GM19351 (cell line): ENCODE measurements at regions not wholly inside any gene's neighbourhood (a gene's known extent, or its start where the extent isn't known, plus 50 kb on each side); places are given as distances from the start of the nearest gene placed in this dataset.
"Not testable (repeated sequence)": the region's sequence is repeated elsewhere in the genome, so short reads cannot be mapped to it uniquely, and the experiment has no call there.

Experiments used
- ATAC-seq: cut with Tn5 transposase; IDR thresholded peaks from one replicate; pipeline ENCODE4 v1.9.1; 2021; ENCODE audit warnings: mild to moderate bottlenecking, moderate library complexity; ENCODE audit not compliant: unreplicated experiment

GRCh38 chr12:46942579-46942978 lies 116.8 kb upstream of the SLC38A4 start:
- no peak for ATAC-seq

- ATAC-seq = no peak
These were observed 118.3 kb upstream of the SLC38A4 start for GRCh38 chr12:46944088-46944487.

DNA sequence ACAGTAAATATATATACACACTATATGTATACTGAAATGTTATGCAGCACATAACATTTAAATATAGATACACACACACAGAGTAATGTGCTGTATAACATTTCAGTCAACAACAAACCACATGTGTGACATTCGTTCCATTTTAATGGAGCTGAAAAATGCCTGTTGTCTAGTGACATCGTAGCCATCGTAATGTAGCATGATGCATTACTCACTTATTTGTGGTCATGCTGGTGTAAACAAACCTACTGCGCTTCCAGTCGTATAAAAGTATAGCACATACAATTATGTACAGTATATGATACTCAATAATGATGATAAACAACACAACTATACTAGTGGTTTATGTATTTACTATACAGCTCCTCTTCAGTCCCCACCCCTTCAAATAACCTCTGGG lies 119.0 kb upstream of the SLC38A4 start:
- ATAC-seq = no peak

GRCh38 chr12:46945591-46945990 lies 119.8 kb upstream of the SLC38A4 start:
- ATAC-seq = no peak

- ATAC-seq = no peak
These were observed 120.3 kb upstream of the SLC38A4 start for GRCh38 chr12:46946137-46946536.

DNA sequence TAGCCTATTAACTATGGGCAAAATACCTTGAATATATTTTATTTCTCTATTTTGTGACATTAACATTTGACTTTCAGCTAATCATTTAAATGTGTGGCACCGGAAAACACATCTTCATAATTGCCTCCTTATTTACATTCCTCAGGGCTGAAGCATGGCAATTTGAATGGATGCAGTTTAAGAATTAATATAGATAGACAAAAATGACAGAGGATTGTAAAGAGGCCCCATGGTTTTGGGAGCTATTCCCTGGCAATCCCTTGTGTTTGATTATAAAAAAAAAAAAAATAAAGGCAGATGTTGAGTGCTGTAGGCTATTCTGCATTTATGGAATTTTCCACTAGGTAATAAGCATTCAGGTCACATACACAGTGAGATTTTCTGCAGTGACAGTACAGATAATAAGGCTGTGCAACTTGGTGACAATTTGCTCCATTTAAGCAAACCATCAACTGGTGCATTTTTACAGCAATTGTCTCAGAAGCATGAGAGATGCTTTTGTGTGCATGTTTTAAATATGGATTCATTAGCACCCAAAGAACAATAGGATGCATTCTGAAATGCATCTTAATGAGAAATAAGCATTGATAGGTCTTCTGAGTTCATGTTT lies 123.2 kb upstream of the SLC38A4 start:
- ATAC-seq = no peak

DNA sequence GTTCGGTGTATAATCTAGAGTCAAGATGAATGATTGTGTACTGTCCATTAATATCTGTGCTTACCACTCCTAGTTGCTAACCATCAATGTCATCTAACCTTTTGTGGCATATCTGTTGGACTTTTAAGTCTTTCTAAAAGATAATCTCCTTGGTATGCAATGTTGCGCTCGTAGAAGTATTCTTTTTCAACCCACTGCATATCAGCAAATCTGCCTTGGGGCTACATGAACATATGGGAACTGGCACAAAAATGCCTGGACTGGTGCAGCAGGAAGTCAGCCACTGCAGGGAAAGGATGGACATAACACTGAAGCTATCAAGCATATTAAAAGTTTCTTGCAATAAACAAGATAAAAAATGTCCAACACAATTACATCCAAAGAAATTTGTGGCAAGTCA lies 124.3 kb upstream of the SLC38A4 start:
- no peak for ATAC-seq

DNA sequence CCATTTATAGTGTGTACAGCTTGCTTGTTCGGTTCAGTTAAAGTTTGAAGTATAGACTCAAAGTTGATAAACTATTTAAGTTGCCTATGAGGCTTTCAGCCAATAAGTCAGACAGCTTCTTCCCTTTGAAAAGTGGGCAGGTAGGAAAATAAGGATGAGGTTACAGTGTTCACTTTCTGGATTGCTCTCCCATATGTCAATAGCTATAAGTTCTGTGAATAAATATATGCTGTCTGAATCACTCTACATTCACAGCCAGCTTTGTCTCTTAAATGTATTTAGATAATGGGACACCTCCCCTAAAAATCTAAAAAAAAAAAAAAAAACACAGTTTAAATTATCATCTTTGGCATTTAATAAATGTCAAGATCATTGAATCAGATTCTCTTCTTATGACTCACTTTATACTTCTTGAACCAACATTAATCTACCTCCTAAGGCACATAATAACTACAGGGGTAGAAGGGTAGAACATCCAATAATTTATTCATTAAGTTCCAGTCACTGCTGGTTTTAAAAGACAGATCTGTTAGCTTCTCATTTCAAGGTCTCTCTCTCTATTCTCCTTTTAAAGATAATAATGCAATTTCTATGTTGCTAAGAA lies 126.4 kb upstream of the PCED1B start:
- ATAC-seq = no peak

DNA sequence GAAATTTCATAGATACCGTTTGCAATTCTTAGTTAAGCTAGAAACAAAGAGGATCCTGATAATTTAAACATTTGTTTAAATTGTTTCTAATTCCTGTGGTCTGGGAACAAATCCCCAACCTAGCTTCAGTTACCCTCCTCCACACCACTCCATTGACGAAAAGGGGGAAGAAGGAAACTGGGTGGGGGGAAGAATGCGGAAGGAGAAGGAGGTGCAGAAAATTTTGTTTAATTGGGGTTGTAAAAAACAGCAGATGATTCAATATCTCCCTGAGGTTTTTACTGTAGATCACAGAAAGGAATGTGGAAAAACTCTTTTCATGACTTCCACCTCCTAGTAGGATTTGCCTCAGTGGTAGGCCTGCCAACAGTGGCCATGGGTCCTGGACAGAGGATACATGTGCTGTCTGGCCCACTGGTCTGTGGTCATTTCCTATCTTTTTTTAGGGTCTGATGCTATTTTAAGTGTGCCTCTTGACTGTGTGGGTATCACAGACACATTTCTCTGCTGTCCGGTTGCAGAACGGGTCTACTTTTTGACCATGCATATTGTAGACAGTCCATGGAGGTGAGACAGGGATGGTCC lies 122.9 kb upstream of the PCED1B start:
- ATAC-seq = no peak

DNA sequence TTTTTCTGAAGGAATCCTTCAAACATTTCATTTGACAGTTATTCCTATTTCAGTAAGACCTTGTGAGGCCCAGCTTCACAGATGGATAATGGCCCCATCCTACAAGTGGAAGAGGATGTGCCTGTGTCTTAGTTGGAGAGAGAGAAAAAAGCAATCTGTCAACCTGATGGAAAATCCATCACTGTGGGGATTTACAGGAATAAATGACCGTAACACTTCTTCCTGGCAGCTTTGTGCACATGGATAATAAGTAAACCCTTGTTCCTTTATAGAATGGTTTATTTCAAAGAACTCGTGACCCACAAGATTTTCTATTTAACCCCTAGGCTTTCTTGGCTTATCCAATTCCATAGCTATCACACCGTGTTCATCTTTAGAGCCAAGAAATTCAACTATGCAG lies 121.4 kb upstream of the PCED1B start:
- no peak for ATAC-seq

DNA sequence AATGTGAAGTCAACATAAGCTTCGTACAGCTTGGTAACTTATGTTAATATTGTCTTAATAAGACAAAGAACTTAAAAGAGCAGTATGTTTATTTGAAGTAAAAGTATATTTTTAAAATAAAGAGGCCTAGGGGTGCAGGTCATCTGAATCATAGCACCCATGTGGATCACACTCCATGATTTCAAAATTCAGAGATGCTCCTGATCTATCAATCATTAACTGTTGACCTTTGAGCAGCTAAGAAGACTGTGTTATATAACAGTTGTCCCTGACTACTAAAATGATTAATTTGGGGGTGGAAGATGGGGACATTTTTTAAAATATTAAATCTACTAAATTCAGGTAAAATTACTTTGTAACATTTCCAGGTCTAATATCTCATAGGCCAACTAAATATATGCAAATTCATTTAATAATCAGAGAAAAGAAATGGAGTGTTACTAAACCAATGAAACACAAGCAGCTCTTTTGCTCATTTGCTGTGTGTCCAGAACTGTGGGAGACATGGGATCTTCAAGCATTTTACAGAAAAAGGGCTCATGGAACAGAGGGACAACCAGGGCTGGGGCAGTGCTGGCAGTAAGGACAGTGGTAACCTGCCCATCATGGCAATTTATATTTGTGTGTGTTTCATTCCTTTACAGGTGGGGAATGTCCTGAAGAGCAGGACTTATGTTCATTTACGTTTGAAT lies 120.7 kb upstream of the PCED1B start:
- ATAC-seq = no peak

- ATAC-seq = no peak
These were observed 119.9 kb upstream of the PCED1B start for GRCh38 chr12:46959502-46959901.

DNA sequence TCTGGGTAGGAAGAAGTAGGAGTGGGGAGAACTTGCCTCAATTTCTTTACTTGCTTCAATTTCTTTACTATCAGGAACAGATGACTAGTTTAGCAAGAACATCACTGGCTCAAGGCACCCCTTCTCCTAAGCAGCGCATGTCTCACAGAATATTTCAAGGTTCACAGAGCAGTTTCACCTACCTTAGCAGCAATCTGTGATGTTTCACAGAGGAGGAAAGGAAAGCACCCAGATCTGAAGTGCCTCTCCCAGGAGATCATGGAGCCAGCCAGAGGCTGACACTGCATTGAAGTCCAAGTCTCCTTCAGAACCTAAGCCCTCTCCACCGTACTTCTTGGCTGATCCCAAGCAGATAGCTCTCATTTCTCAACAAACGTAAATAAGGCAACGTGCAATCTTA lies 118.7 kb upstream of the PCED1B start:
- no peak for ATAC-seq

GRCh38 chr12:46963191-46963590 lies 116.2 kb upstream of the PCED1B start:
- ATAC-seq = no peak

DNA sequence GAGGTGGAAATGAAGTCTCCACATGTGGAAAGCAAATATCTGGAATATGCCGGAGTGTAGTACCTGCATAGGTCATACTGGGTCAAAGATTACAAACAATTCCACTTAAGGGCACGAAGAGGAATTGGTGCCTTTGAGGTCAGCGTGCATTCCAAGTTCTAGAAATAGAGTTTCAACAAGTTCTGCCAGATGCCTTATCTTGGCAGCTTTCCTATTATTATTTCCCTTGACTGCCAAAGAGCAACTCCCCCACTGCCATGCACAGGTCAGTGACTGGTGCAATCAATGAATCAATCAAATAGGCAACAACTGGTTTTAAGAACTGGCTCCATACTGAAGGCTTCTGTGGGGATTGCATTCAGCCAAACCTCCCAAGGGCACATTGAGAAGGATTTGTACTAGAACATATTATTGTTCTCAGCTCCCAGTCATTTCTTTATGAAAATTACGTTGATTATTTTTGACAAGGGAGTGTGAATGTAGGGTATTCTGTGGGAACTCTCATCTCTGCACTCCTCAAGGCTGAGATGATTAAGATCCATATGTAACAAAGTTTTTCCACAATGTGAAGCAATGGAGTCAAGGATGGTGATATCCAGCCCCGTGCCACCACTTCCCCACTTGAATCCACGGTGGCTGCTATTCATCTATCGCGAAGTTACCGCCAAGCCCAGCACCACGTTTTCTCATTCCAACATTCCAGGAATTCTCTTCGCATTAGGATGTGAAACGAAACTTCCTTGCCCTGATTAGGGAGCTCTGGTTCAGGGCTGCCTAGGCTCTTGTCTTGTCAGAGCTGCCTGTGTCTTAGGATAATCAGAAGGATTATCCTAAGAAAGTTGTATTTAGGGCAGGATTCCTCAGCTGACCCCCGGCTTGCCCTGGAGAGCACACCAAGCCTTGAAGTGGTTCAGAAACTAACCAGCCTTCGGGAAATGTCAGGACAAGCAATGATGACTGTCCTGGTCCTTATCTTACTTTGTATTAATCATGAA lies 115.1 kb upstream of the PCED1B start:
- no peak for ATAC-seq

DNA sequence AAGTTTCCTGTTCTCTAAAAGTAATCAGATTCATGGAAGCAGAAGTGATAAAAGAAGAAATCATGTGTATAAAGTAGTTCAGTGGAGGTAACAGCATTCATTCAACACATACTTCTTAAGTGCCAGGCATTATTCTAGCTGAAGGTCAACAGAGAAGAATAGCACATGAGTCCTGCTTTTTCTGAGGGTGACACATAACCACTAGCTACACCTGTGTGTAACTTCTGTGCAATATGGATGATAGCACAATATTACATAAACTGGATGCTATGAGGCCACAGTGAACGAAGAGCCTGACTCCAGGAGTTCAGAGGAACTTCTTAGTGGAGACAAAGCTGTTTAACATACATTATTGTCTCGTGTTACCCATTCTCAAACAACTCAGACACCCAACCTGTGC lies 114.3 kb upstream of the PCED1B start:
- ATAC-seq = no peak

DNA sequence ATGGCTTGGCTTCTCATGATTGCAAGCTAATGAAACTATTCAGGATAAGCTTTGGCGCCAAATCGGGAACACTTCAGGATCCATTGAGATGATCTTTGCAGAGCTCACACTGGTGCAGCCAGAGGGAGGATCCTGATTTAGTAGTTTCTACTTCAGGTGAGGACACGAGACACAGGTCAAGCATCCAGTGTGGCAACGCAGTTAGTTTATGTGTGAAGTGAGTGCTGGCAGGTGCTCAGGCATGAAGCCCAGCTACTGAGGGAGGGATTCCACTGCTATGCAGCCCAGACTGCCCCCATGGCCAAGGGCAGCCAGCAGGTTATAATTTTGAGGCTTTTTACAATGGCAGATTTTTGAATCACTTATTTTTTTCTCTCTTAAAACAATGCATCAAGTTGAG lies 113.5 kb upstream of the PCED1B start:
- ATAC-seq = no peak

GRCh38 chr12:46970636-46971035 lies 108.8 kb upstream of the PCED1B start:
- no peak for ATAC-seq

GRCh38 chr12:46973937-46974336 lies 105.5 kb upstream of the PCED1B start:
- ATAC-seq = not testable (repeated sequence)

DNA sequence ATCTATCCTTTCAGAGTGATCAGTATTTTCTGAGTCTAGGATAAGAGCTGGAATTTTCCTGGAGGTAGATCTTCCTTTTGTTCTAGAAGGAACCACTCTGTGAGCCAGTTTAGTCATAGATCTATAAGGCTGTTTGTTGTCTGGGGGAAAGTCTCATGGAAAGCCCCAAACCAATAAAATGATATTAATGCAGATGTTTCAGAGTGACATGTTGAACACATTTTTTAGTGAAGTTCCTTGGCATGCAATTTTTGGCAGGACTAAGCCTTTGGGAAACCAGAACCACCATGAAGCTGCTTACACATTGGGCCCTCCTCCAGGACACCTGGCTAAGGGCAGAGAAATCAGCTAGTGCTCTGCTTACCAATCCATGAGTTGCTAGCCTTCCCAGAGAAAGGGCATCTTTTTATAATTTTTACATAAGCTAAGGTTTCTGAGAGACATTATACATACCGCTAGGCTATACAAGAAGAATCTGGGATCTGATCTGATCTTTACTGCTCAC lies 101.5 kb upstream of the PCED1B start:
- no peak for ATAC-seq

- no peak for ATAC-seq
These were observed 97.8 kb upstream of the PCED1B start for GRCh38 chr12:46981622-46982021.
